ENCODE measurements at regions not wholly inside any gene's neighbourhood (a gene's known extent, or its start where the extent isn't known, plus 50 kb on each side); places are given as distances from the start of the nearest gene placed in this dataset.

GRCh38 chr13:39881887-39882286 is 226.4 kb downstream of the COG6 start:
- TF ChIP-seq, protein P1, sequence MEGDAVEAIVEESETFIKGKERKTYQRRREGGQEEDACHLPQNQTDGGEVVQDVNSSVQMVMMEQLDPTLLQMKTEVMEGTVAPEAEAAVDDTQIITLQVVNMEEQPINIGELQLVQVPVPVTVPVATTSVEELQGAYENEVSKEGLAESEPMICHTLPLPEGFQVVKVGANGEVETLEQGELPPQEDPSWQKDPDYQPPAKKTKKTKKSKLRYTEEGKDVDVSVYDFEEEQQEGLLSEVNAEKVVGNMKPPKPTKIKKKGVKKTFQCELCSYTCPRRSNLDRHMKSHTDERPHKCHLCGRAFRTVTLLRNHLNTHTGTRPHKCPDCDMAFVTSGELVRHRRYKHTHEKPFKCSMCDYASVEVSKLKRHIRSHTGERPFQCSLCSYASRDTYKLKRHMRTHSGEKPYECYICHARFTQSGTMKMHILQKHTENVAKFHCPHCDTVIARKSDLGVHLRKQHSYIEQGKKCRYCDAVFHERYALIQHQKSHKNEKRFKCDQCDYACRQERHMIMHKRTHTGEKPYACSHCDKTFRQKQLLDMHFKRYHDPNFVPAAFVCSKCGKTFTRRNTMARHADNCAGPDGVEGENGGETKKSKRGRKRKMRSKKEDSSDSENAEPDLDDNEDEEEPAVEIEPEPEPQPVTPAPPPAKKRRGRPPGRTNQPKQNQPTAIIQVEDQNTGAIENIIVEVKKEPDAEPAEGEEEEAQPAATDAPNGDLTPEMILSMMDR (IDR thresholded peaks at IDR 0.05; ENCODE audit: low read depth, low read length): no peak
- no peak for DNase-seq (ENCODE audit: extremely low read depth, low read depth)

GRCh38 chr13:39884166-39884565 is 228.7 kb downstream of the COG6 start:
- TF ChIP-seq, protein P1 (IDR thresholded peaks at IDR 0.05; ENCODE audit: low read depth, low read length): no peak
- no peak for DNase-seq (ENCODE audit: extremely low read depth, low read depth)

- TF ChIP-seq, protein P1 (IDR thresholded peaks at IDR 0.05; ENCODE audit: low read depth, low read length): no peak
- DNase-seq (ENCODE audit: extremely low read depth, low read depth): no peak
These were observed 230.9 kb downstream of the COG6 start for GRCh38 chr13:39886336-39886735.

DNA sequence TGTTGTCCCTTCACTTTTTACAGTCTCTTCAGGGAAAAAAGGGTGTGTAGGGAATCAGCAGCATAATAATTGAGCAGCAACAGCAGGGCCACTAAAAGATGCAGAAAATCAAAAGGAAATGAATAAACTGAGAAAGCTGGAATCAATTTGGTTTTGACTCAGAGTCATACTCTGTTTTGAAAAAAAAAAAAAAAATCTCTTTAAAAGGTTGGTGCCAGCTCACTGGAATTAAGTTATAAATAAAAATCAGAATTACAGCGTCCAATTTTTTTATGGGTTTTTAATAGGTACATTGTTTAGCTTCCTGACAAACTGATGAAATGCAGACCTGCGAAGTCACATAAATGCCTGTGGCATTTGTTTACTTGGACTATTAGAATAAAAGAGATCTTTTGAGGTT is 231.9 kb downstream of the COG6 start:
- TF ChIP-seq, protein P1 (IDR thresholded peaks at IDR 0.05; ENCODE audit: low read depth, low read length): no peak
- no peak for DNase-seq (ENCODE audit: extremely low read depth, low read depth)

DNA sequence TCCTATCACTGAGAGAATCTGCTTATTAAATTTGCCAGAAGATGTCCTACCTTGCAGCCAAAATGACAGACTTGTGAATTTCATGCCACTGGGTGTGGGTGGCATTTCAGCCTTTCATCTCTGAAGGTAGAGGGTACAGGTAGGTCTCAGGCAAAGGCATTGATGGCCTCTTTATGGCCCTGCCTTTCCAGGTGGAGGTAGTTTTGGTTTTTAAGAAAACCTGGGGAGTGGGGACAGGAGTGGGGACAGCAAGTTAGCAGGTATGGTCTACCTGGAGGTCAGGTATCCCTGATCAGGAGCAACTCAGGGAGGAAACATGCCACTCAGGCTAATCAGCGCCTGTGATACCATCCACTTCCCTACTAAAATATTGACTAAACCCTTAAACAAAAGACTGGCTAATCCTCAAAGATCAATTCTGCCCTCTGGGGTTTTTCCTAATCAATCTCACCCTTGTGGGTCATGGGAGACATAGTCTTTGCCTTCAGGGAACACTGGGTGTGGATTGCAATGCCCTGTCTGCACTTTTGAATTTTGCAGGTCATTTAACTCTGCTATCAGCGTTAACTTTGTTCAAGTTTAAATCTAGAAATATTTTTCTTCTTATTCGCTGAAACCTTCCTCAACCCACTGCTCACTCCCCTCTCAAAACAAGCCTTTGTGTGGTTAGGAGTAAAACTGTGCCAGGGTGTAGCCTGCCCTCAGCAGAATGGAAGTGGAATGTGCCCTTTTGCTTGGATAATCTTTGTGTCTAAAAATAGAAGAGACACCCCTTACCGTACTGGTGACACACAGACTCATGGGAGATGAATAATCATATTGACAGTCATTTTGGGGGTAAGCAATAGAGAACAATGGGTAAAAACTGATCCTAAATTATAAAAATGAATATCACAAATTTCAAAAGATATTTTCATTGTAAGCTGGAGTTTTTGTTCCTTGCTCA is 233.7 kb downstream of the COG6 start:
- TF ChIP-seq, protein P1 (IDR thresholded peaks at IDR 0.05; ENCODE audit: low read depth, low read length): no peak
- DNase-seq (ENCODE audit: extremely low read depth, low read depth): no peak

- TF ChIP-seq, protein P1 (IDR thresholded peaks at IDR 0.05; ENCODE audit: low read depth, low read length): no peak
- no peak for DNase-seq (ENCODE audit: extremely low read depth, low read depth)
These were observed 235.1 kb downstream of the COG6 start for GRCh38 chr13:39890537-39890936.
